ENCODE measurements at regions not wholly inside any gene's neighbourhood (a gene's known extent, or its start where the extent isn't known, plus 50 kb on each side); places are given as distances from the start of the nearest gene placed in this dataset.

DNA sequence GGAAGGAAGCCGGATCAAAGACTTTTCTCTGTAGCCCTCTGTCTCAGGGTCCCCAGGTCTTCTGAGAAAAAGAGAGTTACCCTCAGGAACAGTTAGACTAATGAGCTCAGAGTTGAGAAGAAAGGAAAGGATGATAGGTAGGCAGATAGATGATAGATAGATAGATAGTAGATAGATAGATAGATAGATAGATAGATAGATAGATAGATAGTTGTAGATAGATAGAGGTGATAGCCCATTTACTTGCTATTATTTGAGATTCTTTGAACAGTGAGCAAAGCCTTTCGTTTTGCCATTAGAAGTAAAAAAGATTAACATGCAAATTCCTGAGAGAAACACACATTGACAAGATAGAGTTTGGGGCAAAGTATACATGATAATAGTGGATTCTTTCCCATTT, 86.9 kb upstream of the KIT start:
- no peaks in the 10 kb centered on the region for H3K36me3 ChIP-seq (ENCODE audit: control insufficient read depth in 2 of 2, insufficient read depth in 2 of 2, low read length in 1 of 2)
- intact Hi-C loops (cut with micrococcal nuclease; ENCODE audit: unreplicated experiment) = no loop called here
- H2AFZ ChIP-seq (ENCODE audit: control insufficient read depth, low read depth, low read length) = no peak overlapping the region
- ChIA-PET CTCF (interaction anchor here (0.6 kb wide), 1 partner anchor 1664 kb away, joined by 4 read pairs; no protein-coding TSS in a partner anchor), POLR2A (no interaction called here), SMC1A (ENCODE audit: uncharacterized antibody, unreplicated experiment) (no interaction called here), RAD21 (ENCODE audit: unreplicated experiment) (no interaction called here)
- BruUV-seq (replicated peaks) = no TSS peak
- H3K27me3 ChIP-seq (replicated peaks in 1 of 2; ENCODE audit: control insufficient read depth in 2 of 2, insufficient read depth in 2 of 2, low read length in 1 of 2) = peaks cover 0 to 5% of the 10 kb centered on the region in 2 experiments; a peak in 2 of 4 replicates
- FAIRE-seq = no peak
- H3K79me2 ChIP-seq (ENCODE audit: control insufficient read depth, insufficient read depth, low read length) = no peaks in the 10 kb centered on the region
- ATAC-seq = no peak
- 36% methylated on average over 2 of the region's 2 CpGs for WGBS (ENCODE audit: insufficient coverage, insufficient replicate concordance, low lambda C conversion rate, missing lambda C conversion rate)
- H3K9ac ChIP-seq (ENCODE audit: control insufficient read depth, insufficient read depth, low read length) = no peak overlapping the region
- in situ Hi-C loops (cut with MboI) = no loop called here
- no peaks in the 10 kb centered on the region for H3K9me3 ChIP-seq (replicated peaks; ENCODE audit: control insufficient read depth, insufficient read depth, low read length)
- no peak overlapping the region for H3K27ac ChIP-seq (ENCODE audit: control insufficient read depth, insufficient read depth)
- H3K4me2 ChIP-seq (ENCODE audit: control insufficient read depth, insufficient read depth) = no peak overlapping the region
- DNase-seq (ENCODE audit: low read depth, low spot score) = no peak
- H3K4me1 ChIP-seq (ENCODE audit: control insufficient read depth, insufficient read depth, low read length) = no peaks in the 10 kb centered on the region
- TF ChIP-seq TCF12 (IDR thresholded peaks at IDR 0.05; ENCODE audit: low read depth, low read length) (no peak), TARDBP (IDR thresholded peaks at IDR 0.05; ENCODE audit: borderline replicate concordance) (no peak), MXI1 (IDR thresholded peaks at IDR 0.05; ENCODE audit: low read depth, low read length) (no peak), RCOR1 (conservative IDR thresholded peaks at IDR 0.05; ENCODE audit: low read depth, low read length) (no peak), CHD2 (IDR thresholded peaks at IDR 0.05; ENCODE audit: borderline replicate concordance, low read depth, low read length) (no peak), NRF1 (conservative IDR thresholded peaks at IDR 0.05; ENCODE audit: low read depth, low read length) (no peak), STAT1 (conservative IDR thresholded peaks at IDR 0.05) (no peak), PAX5 (IDR thresholded peaks at IDR 0.05; ENCODE audit: borderline replicate concordance, low read depth, low read length) (no peak), NFYB (IDR thresholded peaks at IDR 0.05; ENCODE audit: insufficient read depth, low read depth, low read length) (no peak), TAF1 (IDR thresholded peaks at IDR 0.05; ENCODE audit: borderline replicate concordance, low read depth, low read length) (no peak), ASH2L (IDR thresholded peaks at IDR 0.05; ENCODE audit: borderline replicate concordance, low read depth) (no peak), LARP7 (IDR thresholded peaks at IDR 0.05) (no peak), IRF4 (IDR thresholded peaks at IDR 0.05; ENCODE audit: low read depth, low read length) (no peak)
- TF ChIP-seq, protein P1, sequence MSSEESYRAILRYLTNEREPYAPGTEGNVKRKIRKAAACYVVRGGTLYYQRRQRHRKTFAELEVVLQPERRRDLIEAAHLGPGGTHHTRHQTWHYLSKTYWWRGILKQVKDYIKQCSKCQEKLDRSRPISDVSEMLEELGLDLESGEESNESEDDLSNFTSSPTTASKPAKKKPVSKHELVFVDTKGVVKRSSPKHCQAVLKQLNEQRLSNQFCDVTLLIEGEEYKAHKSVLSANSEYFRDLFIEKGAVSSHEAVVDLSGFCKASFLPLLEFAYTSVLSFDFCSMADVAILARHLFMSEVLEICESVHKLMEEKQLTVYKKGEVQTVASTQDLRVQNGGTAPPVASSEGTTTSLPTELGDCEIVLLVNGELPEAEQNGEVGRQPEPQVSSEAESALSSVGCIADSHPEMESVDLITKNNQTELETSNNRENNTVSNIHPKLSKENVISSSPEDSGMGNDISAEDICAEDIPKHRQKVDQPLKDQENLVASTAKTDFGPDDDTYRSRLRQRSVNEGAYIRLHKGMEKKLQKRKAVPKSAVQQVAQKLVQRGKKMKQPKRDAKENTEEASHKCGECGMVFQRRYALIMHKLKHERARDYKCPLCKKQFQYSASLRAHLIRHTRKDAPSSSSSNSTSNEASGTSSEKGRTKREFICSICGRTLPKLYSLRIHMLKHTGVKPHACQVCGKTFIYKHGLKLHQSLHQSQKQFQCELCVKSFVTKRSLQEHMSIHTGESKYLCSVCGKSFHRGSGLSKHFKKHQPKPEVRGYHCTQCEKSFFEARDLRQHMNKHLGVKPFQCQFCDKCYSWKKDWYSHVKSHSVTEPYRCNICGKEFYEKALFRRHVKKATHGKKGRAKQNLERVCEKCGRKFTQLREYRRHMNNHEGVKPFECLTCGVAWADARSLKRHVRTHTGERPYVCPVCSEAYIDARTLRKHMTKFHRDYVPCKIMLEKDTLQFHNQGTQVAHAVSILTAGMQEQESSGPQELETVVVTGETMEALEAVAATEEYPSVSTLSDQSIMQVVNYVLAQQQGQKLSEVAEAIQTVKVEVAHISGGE (CRISPR knock-in tag; IDR thresholded peaks at IDR 0.05) = no peak
- H3K4me3 ChIP-seq = no peak overlapping the region
- H4K20me1 ChIP-seq (ENCODE audit: control insufficient read depth, insufficient read depth) = no peaks in the 10 kb centered on the region

Data from GM12878 (cell line).